ENCODE measurements at regions not wholly inside any gene's neighbourhood (a gene's known extent, or its start where the extent isn't known, plus 50 kb on each side); places are given as distances from the start of the nearest gene placed in this dataset.

DNA sequence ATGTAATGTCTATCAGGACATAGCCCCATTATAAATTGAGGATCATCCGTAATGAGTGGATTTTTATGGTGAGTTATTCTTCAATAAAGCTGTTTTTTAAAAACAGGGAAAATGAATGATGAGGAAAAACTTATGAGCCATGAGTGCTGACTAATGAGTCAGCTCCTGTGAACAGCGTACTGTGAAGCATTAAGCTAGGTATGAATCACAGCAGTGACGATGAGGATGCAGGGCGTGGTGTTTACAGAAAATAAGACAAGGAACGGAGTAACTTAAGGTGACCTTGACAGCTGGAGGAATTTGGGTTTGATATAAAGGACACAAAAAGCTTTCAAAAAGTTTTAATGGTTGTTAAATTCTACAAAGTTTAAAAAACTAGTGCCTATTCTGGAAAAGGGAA is 96.3 kb downstream of the FOXF2 start:
- no peak for DNase-seq

- DNase-seq: no peak
Observed at GRCh38 chr6:1486387-1486786, 97.0 kb downstream of the FOXF2 start.

DNA sequence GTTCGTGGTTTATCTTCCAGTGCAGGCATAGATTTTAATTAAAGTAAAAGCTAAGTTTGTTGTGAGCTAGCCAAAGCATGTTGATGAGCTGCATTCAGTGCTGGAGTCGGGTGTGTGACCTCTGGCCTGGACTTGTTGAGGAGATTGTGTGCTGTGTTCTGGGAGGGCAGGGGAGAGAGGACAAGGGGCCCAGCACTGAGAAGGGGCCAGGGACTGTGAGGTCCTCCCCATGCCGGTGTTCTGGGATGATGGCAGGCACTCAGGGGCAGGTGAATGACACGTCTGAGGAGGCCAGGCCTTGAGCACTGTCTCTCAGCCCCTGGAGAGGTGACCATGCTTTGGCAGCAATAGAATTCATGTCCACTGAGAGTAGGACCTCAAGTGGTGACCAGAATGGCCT is 97.9 kb downstream of the FOXF2 start:
- DNase-seq: no peak

GRCh38 chr6:1491025-1491424 is 101.6 kb downstream of the FOXF2 start:
- no peak for DNase-seq

DNA sequence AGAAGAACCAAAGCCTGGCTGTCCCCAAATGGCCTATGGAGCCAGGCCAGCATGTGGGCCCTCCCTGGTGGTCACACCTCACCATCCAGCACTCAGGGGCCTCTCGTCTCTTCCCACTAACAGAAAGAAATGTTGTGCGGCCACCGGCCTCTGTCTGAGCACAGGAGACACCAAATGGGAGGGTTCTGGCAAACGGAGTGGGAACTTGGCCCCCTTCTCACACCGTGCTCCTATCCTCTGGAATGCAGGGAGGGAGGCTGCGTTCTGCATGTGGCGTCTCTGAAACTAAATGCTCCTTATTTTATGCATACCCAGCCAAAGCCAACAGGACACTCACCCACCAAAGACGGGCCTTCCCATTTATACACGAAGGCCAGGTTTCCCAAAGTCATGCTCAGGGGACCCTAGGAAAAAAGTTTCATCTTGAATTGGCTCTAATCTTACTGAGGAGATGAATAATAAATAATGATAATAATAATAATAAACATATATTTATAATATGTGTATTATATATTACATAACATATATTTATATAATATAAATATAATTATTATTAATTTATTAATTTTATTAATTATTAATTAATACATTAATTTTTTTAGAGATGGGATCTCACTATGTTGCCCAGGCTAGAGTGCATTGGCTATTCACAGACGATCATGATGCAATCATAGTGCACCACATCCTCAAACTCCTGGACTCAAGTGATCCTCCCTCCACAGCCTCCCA is 102.4 kb downstream of the FOXF2 start:
- DNase-seq: no peak

- DNase-seq: no peak
Observed at GRCh38 chr6:1494671-1495070, 105.3 kb downstream of the FOXF2 start.

DNA sequence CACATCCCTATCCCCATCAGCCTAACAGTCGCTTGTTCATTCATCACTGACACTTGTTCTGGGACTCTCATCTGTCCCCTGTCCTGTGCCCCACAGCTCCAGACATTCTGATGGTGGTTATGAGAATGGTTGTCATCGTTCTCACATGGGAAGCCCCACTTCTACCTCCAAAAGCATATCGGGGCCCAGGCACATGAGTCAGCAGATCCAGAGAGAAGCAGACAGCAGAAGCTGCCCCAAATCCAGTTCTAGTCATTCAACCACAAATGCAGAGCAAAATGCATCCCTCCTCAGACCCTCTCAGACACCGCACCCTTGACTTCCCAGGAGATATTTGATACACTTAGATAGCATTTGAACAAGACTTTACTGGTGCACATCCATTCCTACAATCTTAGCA is 106.0 kb downstream of the FOXF2 start:
- no peak for DNase-seq

- DNase-seq: no peak
Observed at GRCh38 chr6:1496092-1496491, 106.7 kb downstream of the FOXF2 start.

DNA sequence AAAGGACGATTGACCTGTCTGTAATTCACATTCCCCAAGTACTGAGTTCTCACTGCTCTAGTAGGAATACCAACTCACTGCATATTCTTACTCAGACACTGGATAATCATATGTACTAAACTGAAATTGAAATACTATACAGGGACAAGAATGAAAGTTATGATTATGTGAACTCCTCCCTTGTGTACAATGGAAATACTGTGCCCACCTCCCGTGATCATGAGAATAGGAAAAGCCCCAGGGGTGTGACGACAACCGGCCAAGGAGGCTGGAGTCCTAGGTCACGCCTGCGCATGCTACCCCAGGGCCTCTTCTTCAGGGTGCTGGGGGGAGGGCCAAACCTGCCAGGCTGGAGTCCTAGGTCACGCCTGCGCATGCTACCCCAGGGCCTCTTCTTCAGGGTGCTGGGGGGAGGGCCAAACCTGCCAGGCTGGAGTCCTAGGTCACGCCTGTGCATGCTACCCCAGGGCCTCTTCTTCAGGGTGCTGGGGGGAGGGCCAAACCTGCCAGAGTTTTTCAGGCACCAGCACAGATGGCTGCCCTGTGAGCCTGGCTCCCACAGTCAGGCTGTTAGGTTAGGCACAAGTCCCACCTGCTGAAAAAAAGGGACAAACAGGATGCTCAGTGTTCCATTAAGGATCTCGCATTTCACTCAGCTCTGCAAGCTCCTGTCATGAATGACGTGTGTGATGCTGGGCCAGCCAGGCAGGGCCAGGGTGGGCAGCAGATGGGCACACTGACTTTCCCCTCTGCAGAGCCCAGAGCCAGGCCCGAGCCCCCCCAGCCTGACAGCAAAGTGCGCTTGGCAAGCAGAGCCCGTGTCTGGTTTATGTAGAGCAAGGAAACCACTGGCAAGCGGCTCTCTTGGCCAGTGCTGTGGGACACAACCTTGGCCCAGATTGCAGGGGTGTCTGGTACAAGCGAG is 107.7 kb downstream of the FOXF2 start:
- DNase-seq: no peak

GRCh38 chr6:1497761-1498105 is 108.4 kb downstream of the FOXF2 start:
- no peak for DNase-seq

DNA sequence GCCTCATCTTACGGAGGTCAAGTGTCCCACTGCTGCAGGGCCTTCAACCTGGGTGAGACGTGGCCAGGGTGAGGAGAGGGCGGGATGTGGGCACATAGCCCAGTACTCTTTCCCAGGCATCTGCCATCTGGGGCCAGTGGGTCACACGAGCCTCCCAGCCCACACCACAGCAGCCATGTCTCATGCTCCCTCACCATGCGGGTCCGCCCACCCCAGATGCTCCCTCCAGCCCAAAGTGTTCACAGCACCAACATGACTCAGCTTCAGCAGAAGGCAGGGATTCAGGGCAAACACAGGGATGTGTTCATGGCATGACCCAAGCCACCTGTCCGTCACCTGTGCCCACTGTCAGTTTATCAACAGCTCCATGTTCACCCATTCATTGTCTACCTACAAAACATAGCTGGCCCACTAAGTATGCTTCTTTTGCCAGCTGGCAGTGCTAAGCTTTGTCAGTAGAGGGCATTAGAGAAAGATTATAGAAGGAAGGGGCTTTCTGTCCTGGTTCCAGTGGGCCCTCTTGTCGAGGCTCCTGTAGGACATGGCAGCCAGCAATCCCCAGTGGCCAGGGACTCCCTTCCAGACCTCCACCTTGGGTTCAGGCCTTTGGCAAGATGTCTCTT is 109.2 kb downstream of the FOXF2 start:
- DNase-seq: no peak

GRCh38 chr6:1499777-1500176 is 109.9 kb upstream of the FOXC1 start:
- DNase-seq: no peak

GRCh38 chr6:1500913-1501312 is 108.8 kb upstream of the FOXC1 start:
- no peak for DNase-seq

- no peak for DNase-seq
Observed at GRCh38 chr6:1502041-1502440, 107.7 kb upstream of the FOXC1 start.

DNA sequence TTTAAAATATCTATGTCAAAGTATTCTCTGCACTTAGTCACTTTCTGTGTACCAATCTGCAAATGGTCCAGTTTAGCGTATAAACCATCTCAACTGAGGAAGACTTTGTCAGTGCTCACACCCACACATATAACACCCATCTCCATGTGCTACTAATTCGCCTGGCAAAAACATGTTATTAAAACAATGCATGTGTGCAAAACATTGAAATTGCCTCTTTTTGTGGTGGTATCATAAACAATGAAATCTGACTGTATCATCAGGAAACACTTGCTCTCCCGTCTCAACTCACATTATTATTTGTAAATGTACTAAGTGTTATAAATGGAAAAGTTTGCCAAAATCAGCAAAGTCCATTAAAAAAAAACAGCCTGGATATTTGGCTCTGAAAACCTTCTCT is 105.9 kb upstream of the FOXC1 start:
- DNase-seq: no peak

DNA sequence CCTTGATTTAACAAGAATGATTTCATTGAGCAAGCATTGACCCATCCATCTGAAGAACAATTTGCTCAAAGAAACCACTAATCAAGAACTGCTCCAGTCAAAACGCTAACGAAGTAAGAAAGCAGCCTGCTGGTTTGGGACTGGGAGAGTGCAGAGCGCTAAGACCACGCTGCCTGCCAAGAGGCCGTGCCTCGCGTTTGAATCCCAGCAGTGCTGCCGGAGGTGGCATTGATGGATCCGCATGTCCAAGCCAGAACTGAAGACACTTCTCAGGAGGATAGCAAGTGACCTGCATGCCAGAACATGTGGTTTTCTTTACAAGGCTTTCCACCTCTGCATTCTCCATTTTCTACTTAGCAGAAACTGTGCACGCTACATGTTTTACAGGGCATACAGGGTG is 105.2 kb upstream of the FOXC1 start:
- no peak for DNase-seq

GRCh38 chr6:1507251-1507650 is 102.5 kb upstream of the FOXC1 start:
- DNase-seq: no peak

- DNase-seq: no peak
Observed at GRCh38 chr6:1509241-1509640, 100.5 kb upstream of the FOXC1 start.

- DNase-seq: no peak
Observed at GRCh38 chr6:1510239-1510638, 99.5 kb upstream of the FOXC1 start.

GRCh38 chr6:1513215-1513780 is 96.4 kb upstream of the FOXC1 start:
- no peak for DNase-seq

DNA sequence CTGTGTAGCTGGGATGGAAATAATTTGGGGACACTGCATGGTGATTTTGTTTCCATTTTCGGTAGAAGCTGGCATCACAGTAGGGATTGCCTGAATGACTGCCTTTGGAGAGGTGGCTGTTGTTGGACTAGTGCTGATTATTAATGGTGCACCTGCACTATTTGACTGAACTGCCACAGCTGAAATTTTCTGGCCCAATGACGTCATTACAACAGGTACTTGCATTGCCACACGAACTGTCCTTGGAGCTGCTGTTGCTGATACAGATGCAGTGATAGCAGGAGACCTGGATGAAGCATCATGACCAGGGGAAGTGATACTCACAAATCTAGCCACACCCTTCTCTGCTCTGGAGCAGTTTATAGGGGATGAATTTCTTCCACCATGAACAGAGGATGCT is 95.6 kb upstream of the FOXC1 start:
- DNase-seq: no peak

GRCh38 chr6:1515280-1515679 is 94.4 kb upstream of the FOXC1 start:
- DNase-seq: no peak

DNA sequence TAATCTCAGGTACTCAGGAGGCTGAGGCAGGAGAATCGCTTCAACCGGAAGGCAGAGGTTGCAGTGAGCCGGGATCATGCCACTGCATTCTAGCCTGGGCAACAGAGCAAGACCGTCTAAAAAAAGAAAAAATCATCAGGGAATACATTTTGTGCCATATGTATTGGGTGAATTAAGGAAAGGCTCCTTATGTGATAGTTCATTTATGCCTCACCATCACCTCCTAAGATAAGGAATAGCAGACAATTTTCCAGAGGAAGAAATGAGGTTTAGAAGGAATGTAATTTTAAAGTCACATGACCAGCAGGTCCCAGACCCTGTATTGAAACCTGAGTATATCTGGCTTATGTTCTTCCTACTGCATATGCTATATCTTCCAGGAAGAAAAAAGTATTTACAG is 93.9 kb upstream of the FOXC1 start:
- no peak for DNase-seq

Data from activated CD4-positive, alpha-beta T cell treated with anti-CD3 and anti-CD28 coated beads, Interleukin-2, amount 50 U/mL, for 1 hour (primary cell).